Endothelial cell of umbilical vein (primary cell): ENCODE measurements at regions not wholly inside any gene's neighbourhood (a gene's known extent, or its start where the extent isn't known, plus 50 kb on each side); places are given as distances from the start of the nearest gene placed in this dataset.

Source experiments
- BruUV-seq: library from RNA; stranded (reverse); fragments of 400-500 nt; replicated peaks from 2 replicates; lab custom pipeline; 2021; lab: Mats Ljungman, UMichigan
- CTCF ChIA-PET: fragments of 300-600, 350-600 bp; sonication (Branson Sonifier 250); formaldehyde crosslinking; loops from one replicate; lab custom pipeline; 2021; ENCODE audit warnings: antibody characterized with exemption, inconsistent platforms; lab: Charles Lee
- POLR2A ChIA-PET: fragments of 300-600, 350-600 bp; sonication (Branson Sonifier 250); formaldehyde crosslinking; loops from one replicate; lab custom pipeline; 2021; ENCODE audit warnings: antibody characterized with exemption, inconsistent platforms; lab: Charles Lee
- DNase-seq: peaks from one replicate; pipeline ENCODE4 v3.0.0-alpha.2; 2011; ENCODE audit warnings: low read depth, low spot score
- FAIRE-seq: peaks from 2 replicates; lab custom pipeline; 2011; peaks lifted over from hg19 to GRCh38; lab: Jason Lieb, UNC
- H2AFZ ChIP-seq: 2 replicates; pipeline ENCODE4 v1.6.0; 2012; ENCODE audit warnings: low read depth, low read length, control low read depth, inconsistent platforms
- H3K27ac ChIP-seq: 2 replicates; pipeline ENCODE4 v1.5.1; 2011; ENCODE audit warnings: low read depth, mild to moderate bottlenecking, control low read depth, low read length, moderate library complexity; ENCODE audit not compliant: insufficient read depth
- H3K27me3 ChIP-seq, 2 experiments: 2 replicates each; pipeline versions ENCODE4 v1.6.0 to v1.6.1; 2011; ENCODE audit warnings: low read length in 2 of 2, mixed read lengths in 1 of 2; ENCODE audit not compliant: control insufficient read depth in 2 of 2, insufficient read depth in 2 of 2
- H3K36me3 ChIP-seq, 2 experiments: 2 replicates in 1 of 2; 3 replicates in 1 of 2; pipeline ENCODE4 v1.5.1; 2011; ENCODE audit warnings: low read length in 2 of 2, mild to moderate bottlenecking in 1 of 2, moderate library complexity in 1 of 2; ENCODE audit not compliant: control insufficient read depth in 2 of 2, insufficient read depth in 2 of 2; ENCODE audit errors: extremely low read depth in 1 of 2
- H3K4me1 ChIP-seq: 3 replicates; pipeline ENCODE4 v1.5.1; 2011; ENCODE audit warnings: mild to moderate bottlenecking, low read length; ENCODE audit not compliant: control insufficient read depth, insufficient read depth; ENCODE audit errors: extremely low read depth
- H3K4me2 ChIP-seq: 2 replicates; pipeline ENCODE4 v1.6.1; 2011; ENCODE audit warnings: low read length, control low read depth, mixed read lengths; ENCODE audit not compliant: insufficient read depth
- H3K4me3 ChIP-seq, 3 experiments: fragments of 200-600 bp in 1 of 3; sonication (generic), shearing (Covaris generic) in 1 of 3; replicated peaks in 1 of 3; 2 replicates each; pipeline ENCODE4 v1.5.1; 2011 to 2016; ENCODE audit warnings: control low read depth in 3 of 3, low read length in 3 of 3, mild to moderate bottlenecking in 2 of 3, inconsistent platforms in 1 of 3, low read depth in 1 of 3, moderate library complexity in 1 of 3; ENCODE audit not compliant: insufficient read depth in 1 of 3
- H3K79me2 ChIP-seq: 2 replicates; pipeline ENCODE4 v1.6.0; 2012; ENCODE audit warnings: low read length, inconsistent platforms; ENCODE audit not compliant: control insufficient read depth, insufficient read depth
- H3K9ac ChIP-seq: replicated peaks from 2 replicates; pipeline ENCODE3; 2011; ENCODE audit warnings: low read length, control low read depth; ENCODE audit not compliant: insufficient read depth; ENCODE audit errors: extremely low read depth
- H3K9me1 ChIP-seq: replicated peaks from 3 replicates; pipeline ENCODE4 v1.6.0; 2011; ENCODE audit warnings: mild to moderate bottlenecking, low read length; ENCODE audit not compliant: control insufficient read depth, insufficient read depth; ENCODE audit errors: extremely low read depth
- H3K9me3 ChIP-seq: replicated peaks from 2 replicates; pipeline ENCODE4 v1.5.1; 2012; ENCODE audit warnings: low read length, inconsistent platforms; ENCODE audit not compliant: control insufficient read depth, insufficient read depth
- H4K20me1 ChIP-seq: replicated peaks from 2 replicates; pipeline ENCODE3; 2011; ENCODE audit warnings: mild to moderate bottlenecking, low read length; ENCODE audit not compliant: control insufficient read depth, insufficient read depth; ENCODE audit errors: extremely low read depth
- EZH2 ChIP-seq: IDR thresholded peaks from 2 replicates; pipeline ENCODE4 v1.6.1; 2012; ENCODE audit warnings: borderline replicate concordance, low read depth, mild to moderate bottlenecking, moderate library complexity, low read length, inconsistent platforms; ENCODE audit not compliant: severe bottlenecking
- FOS ChIP-seq: IDR thresholded peaks from 2 replicates; pipeline ENCODE4 v1.6.1; 2011; ENCODE audit warnings: mild to moderate bottlenecking, low read length, moderate library complexity, borderline replicate concordance; ENCODE audit not compliant: insufficient read depth
- GATA2 ChIP-seq: IDR thresholded peaks from 2 replicates; pipeline ENCODE4 v1.7.0; 2011; ENCODE audit warnings: low read depth, mild to moderate bottlenecking, moderate library complexity, mixed read lengths, low read length; ENCODE audit not compliant: insufficient read length, insufficient read depth
- JUN ChIP-seq: IDR thresholded peaks from 2 replicates; pipeline ENCODE4 v1.6.1; 2011; ENCODE audit warnings: borderline replicate concordance, low read depth; ENCODE audit not compliant: insufficient read length, insufficient read depth
- MAX ChIP-seq: IDR thresholded peaks from 2 replicates; pipeline ENCODE4 v1.6.1; 2011; ENCODE audit not compliant: insufficient read depth, insufficient read length
- MYC ChIP-seq: IDR thresholded peaks from one replicate; pipeline ENCODE4 v1.6.1; 2011; ENCODE audit warnings: mild to moderate bottlenecking, low read depth, low read length
- POLR2A ChIP-seq: IDR thresholded peaks from 2 replicates; pipeline ENCODE4 v1.6.1; 2012; ENCODE audit warnings: low read depth, mild to moderate bottlenecking, control low read depth, low read length
- POLR2AphosphoS5 ChIP-seq: IDR thresholded peaks from 2 replicates; pipeline ENCODE4 v1.6.1; 2012; ENCODE audit warnings: low read depth, mild to moderate bottlenecking, control low read depth, low read length, moderate library complexity; ENCODE audit not compliant: insufficient read depth
- dilution Hi-C: fragments of 300-500 bp; cut with MboI; formaldehyde crosslinking; loops from one replicate; pipeline ENCODE4 v1.15.0; 2019; ENCODE audit warnings: low sequenced_read_pairs; ENCODE audit not compliant: extremely low pct_ligation_motif_present
- intact Hi-C: fragments of 100-400 bp; cut with micrococcal nuclease; formaldehyde crosslinking; loops from one replicate; pipeline ENCODE4 v1.10.0; 2022
- TF ChIP-seq, protein P1 (sequence below), 2 donors: IDR thresholded peaks; 1 replicate in 1 of 2; 2 replicates in 1 of 2; pipeline ENCODE4 v1.5.1; 2011; ENCODE audit warnings: low read length in 2 of 2, mild to moderate bottlenecking in 2 of 2, moderate library complexity in 2 of 2, control low read depth in 1 of 2, inconsistent platforms in 1 of 2, low read depth in 1 of 2; ENCODE audit not compliant: insufficient read depth in 1 of 2; ENCODE audit errors: extremely low read depth in 1 of 2

DNA sequence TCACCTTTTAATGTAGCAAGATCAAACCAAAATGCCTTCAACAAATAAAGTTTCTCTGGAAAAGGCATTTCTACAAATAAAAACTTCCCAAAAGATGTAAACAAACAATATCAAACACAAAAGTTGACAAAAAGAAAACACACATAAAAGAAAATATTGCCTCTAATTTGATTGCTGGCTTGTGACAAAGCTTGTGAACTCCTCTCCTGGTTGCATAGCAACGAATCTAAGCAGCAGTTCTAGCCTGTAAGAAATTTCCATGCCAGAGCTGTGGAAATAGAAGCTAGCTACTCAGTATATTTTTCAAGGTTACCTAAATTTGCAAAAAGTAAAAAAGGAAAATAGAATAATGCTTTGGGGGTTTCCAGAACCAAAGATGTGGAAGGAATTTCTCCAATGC, 173.9 kb upstream of the CDK1 start:
- H3K9ac ChIP-seq = no peak overlapping the region

More for the DNA sequence above, 173.9 kb upstream of the CDK1 start:
- Histone ChIP-seq H3K27ac (no peak overlapping the region), H3K4me2 (no peak overlapping the region), H2AFZ (no peak overlapping the region), H3K9me3 (no peaks in the 10 kb centered on the region), H3K9me1 (no peaks in the 10 kb centered on the region), H3K27me3 (peaks cover 3 to 7% of the 10 kb centered on the region in 2 experiments), H3K4me3 (no peak overlapping the region), H3K36me3 (no peaks in the 10 kb centered on the region), H4K20me1 (no peaks in the 10 kb centered on the region), H3K4me1 (no peaks in the 10 kb centered on the region), H3K79me2 (no peaks in the 10 kb centered on the region)
- BruUV-seq = no TSS peak
- ChIA-PET POLR2A (no interaction called here), CTCF (interaction anchor here (0.8 to 2.2 kb wide), 4 partner anchors 10 to 24 kb away, joined by 3 to 6 read pairs (median 4); no protein-coding TSS in a partner anchor)
- FAIRE-seq (no peak), DNase-seq (no peak)
- intact Hi-C loops (no loop called here), dilution Hi-C loops (no loop called here)
- TF ChIP-seq POLR2AphosphoS5 (no peak), JUN (no peak), MYC (no peak), GATA2 (no peak), FOS (no peak), MAX (no peak), POLR2A (no peak), EZH2 (no peak)
- TF ChIP-seq, protein P1, sequence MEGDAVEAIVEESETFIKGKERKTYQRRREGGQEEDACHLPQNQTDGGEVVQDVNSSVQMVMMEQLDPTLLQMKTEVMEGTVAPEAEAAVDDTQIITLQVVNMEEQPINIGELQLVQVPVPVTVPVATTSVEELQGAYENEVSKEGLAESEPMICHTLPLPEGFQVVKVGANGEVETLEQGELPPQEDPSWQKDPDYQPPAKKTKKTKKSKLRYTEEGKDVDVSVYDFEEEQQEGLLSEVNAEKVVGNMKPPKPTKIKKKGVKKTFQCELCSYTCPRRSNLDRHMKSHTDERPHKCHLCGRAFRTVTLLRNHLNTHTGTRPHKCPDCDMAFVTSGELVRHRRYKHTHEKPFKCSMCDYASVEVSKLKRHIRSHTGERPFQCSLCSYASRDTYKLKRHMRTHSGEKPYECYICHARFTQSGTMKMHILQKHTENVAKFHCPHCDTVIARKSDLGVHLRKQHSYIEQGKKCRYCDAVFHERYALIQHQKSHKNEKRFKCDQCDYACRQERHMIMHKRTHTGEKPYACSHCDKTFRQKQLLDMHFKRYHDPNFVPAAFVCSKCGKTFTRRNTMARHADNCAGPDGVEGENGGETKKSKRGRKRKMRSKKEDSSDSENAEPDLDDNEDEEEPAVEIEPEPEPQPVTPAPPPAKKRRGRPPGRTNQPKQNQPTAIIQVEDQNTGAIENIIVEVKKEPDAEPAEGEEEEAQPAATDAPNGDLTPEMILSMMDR (IDR thresholded peaks at IDR 0.05; ENCODE audit: extremely low read depth in 1 of 2, insufficient read depth in 1 of 2, low read depth in 1 of 2, low read length in 2 of 2) = no peak
